ENCODE measurements at regions not wholly inside any gene's neighbourhood (a gene's known extent, or its start where the extent isn't known, plus 50 kb on each side); places are given as distances from the start of the nearest gene placed in this dataset.
"Not testable (repeated sequence)": the region's sequence is repeated elsewhere in the genome, so short reads cannot be mapped to it uniquely, and the experiment has no call there.

DNA sequence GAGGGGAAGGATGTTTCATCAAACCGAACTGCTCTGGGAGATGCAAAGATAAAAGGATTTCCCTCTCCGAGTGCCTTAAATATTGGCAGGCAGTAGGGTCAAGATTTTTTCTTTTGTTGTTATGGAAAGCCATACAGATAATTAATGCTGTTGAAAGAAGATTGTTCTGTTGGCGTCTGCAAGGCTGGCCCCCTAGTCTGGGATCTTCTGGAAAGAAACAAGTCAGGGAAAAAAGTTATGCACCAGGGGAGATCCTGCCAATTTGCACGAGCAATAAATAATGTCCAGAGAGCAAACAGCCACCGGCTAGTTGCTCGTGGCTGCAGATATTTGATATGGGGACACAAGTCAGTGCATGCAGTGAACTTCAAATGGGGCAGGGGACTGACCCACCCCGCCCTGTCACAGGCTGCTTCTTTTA, 202.1 kb upstream of the MYL2 start (continued):
- TF ChIP-seq ZNF70 (CRISPR knock-in tag; IDR thresholded peaks at IDR 0.05): no peak
- TF ChIP-seq ESRRG (CRISPR knock-in tag; IDR thresholded peaks at IDR 0.05): no peak
- no peak for TF ChIP-seq ZNF565 (CRISPR knock-in tag; conservative IDR thresholded peaks at IDR 0.05; ENCODE audit: low read depth)
- TF ChIP-seq TCF4 (CRISPR knock-in tag; IDR thresholded peaks at IDR 0.05; ENCODE audit: borderline replicate concordance): no peak

DNA sequence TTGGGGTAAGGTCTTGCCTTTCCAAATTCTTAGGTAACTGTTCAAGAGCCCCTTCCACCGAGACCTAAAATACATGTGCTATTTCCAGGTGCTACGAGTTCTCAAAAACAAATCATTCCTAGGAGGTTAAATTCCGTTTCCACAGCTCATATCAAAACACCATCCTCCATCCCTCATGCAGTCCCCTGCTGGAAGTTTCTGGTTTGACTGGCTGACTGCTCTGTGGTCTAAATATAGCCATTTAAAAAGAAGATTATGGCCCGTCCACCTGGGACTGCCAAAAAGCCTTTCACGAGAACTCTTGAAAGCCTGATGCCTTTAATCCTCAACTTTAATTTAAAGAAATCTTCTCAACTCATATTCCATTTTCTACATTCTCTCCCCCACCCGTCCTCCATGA, 201.5 kb upstream of the MYL2 start:
- no peak for TF ChIP-seq SNAI2 (CRISPR knock-in tag; IDR thresholded peaks at IDR 0.05)
- TF ChIP-seq ESRRG (CRISPR knock-in tag; IDR thresholded peaks at IDR 0.05): no peak
- TF ChIP-seq ZNF565 (CRISPR knock-in tag; conservative IDR thresholded peaks at IDR 0.05; ENCODE audit: low read depth): no peak
- TF ChIP-seq, protein P1, sequence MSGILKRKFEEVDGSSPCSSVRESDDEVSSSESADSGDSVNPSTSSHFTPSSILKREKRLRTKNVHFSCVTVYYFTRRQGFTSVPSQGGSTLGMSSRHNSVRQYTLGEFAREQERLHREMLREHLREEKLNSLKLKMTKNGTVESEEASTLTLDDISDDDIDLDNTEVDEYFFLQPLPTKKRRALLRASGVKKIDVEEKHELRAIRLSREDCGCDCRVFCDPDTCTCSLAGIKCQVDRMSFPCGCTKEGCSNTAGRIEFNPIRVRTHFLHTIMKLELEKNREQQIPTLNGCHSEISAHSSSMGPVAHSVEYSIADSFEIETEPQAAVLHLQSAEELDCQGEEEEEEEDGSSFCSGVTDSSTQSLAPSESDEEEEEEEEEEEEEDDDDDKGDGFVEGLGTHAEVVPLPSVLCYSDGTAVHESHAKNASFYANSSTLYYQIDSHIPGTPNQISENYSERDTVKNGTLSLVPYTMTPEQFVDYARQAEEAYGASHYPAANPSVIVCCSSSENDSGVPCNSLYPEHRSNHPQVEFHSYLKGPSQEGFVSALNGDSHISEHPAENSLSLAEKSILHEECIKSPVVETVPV (CRISPR knock-in tag; IDR thresholded peaks at IDR 0.05): no peak
- no peak for TF ChIP-seq ZFP30 (CRISPR knock-in tag; IDR thresholded peaks at IDR 0.05)
- TF ChIP-seq, protein P2, sequence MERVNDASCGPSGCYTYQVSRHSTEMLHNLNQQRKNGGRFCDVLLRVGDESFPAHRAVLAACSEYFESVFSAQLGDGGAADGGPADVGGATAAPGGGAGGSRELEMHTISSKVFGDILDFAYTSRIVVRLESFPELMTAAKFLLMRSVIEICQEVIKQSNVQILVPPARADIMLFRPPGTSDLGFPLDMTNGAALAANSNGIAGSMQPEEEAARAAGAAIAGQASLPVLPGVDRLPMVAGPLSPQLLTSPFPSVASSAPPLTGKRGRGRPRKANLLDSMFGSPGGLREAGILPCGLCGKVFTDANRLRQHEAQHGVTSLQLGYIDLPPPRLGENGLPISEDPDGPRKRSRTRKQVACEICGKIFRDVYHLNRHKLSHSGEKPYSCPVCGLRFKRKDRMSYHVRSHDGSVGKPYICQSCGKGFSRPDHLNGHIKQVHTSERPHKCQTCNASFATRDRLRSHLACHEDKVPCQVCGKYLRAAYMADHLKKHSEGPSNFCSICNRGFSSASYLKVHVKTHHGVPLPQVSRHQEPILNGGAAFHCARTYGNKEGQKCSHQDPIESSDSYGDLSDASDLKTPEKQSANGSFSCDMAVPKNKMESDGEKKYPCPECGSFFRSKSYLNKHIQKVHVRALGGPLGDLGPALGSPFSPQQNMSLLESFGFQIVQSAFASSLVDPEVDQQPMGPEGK (CRISPR knock-in tag; IDR thresholded peaks at IDR 0.05; ENCODE audit: borderline replicate concordance): no peak
- TF ChIP-seq ZFP3 (CRISPR knock-in tag; IDR thresholded peaks at IDR 0.05): no peak
- no peak for TF ChIP-seq CSDC2 (CRISPR knock-in tag; IDR thresholded peaks at IDR 0.05)
- TF ChIP-seq ZNF70 (CRISPR knock-in tag; IDR thresholded peaks at IDR 0.05): no peak
- no peak for TF ChIP-seq ZNF8 (CRISPR knock-in tag; IDR thresholded peaks at IDR 0.05)
- no peak for TF ChIP-seq TOX (CRISPR knock-in tag; IDR thresholded peaks at IDR 0.05; ENCODE audit: borderline replicate concordance)
- TF ChIP-seq BACH2 (CRISPR knock-in tag; IDR thresholded peaks at IDR 0.05; ENCODE audit: borderline replicate concordance): no peak
- no peak for ATAC-seq

DNA sequence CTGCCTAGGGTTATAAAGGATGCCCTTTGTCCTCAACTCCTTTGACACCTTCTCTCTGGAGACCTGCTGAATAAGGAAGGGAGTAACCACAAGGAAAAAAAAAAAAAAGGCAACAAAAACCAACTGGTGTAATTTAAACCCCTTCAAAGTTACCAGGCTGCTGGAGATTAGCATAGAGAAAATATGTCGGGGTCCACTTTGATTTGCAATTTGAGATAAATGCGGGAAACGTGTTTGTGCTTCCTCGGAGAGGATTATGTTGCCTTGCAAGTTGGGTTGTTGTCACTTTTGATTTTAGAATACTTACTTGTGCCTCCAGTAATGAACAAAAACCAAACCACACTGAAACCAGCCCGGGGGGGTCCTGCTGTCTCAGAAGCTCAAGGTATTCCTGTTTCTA, 200.2 kb upstream of the MYL2 start:
- TF ChIP-seq ZNF565 (CRISPR knock-in tag; conservative IDR thresholded peaks at IDR 0.05; ENCODE audit: low read depth) (no peak), ARNTL (CRISPR knock-in tag; IDR thresholded peaks at IDR 0.05; ENCODE audit: borderline replicate concordance, low read depth) (no peak), TCF4 (CRISPR knock-in tag; IDR thresholded peaks at IDR 0.05; ENCODE audit: borderline replicate concordance) (no peak), PPARA (CRISPR knock-in tag; IDR thresholded peaks at IDR 0.05; ENCODE audit: borderline replicate concordance) (no peak), RARB (CRISPR knock-in tag; IDR thresholded peaks at IDR 0.05) (no peak), BACH2 (CRISPR knock-in tag; IDR thresholded peaks at IDR 0.05; ENCODE audit: borderline replicate concordance) (no peak), ZNF70 (CRISPR knock-in tag; IDR thresholded peaks at IDR 0.05) (no peak), ESRRG (CRISPR knock-in tag; IDR thresholded peaks at IDR 0.05) (no peak)
- TF ChIP-seq, protein P3, sequence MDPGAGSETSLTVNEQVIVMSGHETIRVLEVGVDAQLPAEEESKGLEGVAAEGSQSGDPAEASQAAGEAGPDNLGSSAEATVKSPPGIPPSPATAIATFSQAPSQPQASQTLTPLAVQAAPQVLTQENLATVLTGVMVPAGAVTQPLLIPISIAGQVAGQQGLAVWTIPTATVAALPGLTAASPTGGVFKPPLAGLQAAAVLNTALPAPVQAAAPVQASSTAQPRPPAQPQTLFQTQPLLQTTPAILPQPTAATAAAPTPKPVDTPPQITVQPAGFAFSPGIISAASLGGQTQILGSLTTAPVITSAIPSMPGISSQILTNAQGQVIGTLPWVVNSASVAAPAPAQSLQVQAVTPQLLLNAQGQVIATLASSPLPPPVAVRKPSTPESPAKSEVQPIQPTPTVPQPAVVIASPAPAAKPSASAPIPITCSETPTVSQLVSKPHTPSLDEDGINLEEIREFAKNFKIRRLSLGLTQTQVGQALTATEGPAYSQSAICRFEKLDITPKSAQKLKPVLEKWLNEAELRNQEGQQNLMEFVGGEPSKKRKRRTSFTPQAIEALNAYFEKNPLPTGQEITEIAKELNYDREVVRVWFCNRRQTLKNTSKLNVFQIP (CRISPR knock-in tag; IDR thresholded peaks at IDR 0.05; ENCODE audit: borderline replicate concordance, low read depth): no peak
- no peak for ATAC-seq

DNA sequence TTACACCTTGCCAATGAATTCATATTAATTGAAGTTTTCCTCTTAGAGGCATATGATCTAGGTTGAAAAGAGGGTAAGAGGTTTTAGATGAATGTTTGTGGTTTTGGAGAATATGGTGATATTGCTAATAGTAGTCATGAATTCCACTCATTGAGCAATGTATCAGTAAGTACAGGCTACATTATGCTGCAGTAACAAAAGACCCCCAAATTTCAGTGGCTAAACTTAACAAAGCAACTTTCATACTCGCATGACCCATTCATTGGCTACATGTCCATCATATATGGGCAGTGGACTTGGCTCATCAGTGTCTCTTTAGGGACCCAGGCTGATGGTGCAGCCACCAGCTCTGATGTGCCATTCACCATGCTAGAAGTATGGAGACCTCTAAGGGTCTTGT, 196.6 kb upstream of the MYL2 start:
- no peak for ATAC-seq
- TF ChIP-seq, protein P1 (CRISPR knock-in tag; IDR thresholded peaks at IDR 0.05): no peak
- TF ChIP-seq, protein P3 (CRISPR knock-in tag; IDR thresholded peaks at IDR 0.05; ENCODE audit: borderline replicate concordance, low read depth): no peak
- TF ChIP-seq ZFP30 (CRISPR knock-in tag; IDR thresholded peaks at IDR 0.05): no peak
- no peak for TF ChIP-seq CSDC2 (CRISPR knock-in tag; IDR thresholded peaks at IDR 0.05)
- TF ChIP-seq GLIS3 (CRISPR knock-in tag; IDR thresholded peaks at IDR 0.05): no peak
- TF ChIP-seq ZNF70 (CRISPR knock-in tag; IDR thresholded peaks at IDR 0.05): no peak
- TF ChIP-seq ZC3H10 (CRISPR knock-in tag; IDR thresholded peaks at IDR 0.05): no peak
- TF ChIP-seq ARNTL (CRISPR knock-in tag; IDR thresholded peaks at IDR 0.05; ENCODE audit: borderline replicate concordance, low read depth): no peak
- no peak for TF ChIP-seq ESRRG (CRISPR knock-in tag; IDR thresholded peaks at IDR 0.05)
- no peak for TF ChIP-seq ZNF8 (CRISPR knock-in tag; IDR thresholded peaks at IDR 0.05)
- TF ChIP-seq, protein P4, sequence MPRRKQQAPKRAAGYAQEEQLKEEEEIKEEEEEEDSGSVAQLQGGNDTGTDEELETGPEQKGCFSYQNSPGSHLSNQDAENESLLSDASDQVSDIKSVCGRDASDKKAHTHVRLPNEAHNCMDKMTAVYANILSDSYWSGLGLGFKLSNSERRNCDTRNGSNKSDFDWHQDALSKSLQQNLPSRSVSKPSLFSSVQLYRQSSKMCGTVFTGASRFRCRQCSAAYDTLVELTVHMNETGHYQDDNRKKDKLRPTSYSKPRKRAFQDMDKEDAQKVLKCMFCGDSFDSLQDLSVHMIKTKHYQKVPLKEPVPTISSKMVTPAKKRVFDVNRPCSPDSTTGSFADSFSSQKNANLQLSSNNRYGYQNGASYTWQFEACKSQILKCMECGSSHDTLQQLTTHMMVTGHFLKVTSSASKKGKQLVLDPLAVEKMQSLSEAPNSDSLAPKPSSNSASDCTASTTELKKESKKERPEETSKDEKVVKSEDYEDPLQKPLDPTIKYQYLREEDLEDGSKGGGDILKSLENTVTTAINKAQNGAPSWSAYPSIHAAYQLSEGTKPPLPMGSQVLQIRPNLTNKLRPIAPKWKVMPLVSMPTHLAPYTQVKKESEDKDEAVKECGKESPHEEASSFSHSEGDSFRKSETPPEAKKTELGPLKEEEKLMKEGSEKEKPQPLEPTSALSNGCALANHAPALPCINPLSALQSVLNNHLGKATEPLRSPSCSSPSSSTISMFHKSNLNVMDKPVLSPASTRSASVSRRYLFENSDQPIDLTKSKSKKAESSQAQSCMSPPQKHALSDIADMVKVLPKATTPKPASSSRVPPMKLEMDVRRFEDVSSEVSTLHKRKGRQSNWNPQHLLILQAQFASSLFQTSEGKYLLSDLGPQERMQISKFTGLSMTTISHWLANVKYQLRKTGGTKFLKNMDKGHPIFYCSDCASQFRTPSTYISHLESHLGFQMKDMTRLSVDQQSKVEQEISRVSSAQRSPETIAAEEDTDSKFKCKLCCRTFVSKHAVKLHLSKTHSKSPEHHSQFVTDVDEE (CRISPR knock-in tag; IDR thresholded peaks at IDR 0.05): no peak

DNA sequence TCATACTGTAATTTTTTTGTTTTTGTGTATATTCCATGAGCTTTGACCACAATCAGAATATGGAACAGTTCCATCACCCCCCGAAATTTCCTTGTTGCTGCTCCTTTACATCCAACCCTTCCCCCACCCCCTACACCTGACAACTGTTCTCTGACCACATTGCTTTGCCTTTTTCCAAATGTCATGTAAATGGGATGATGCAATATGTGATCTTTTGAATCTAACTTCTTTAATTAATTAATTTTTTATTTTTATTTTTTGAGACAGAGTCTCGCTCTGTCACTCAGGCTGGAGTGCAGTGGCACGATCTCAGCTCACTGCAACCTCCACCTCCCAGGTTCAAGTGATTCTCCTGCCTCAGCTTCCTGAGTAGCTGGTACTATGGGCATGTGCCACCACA, 192.9 kb upstream of the MYL2 start:
- not testable (repeated sequence) for ATAC-seq
